GM19328 (cell line): ENCODE measurements at regions not wholly inside any gene's neighbourhood (a gene's known extent, or its start where the extent isn't known, plus 50 kb on each side); places are given as distances from the start of the nearest gene placed in this dataset.

Experiments used
- ATAC-seq: cut with Tn5 transposase; IDR thresholded peaks from one replicate; pipeline ENCODE4 v1.9.1; 2021; ENCODE audit warnings: mild to moderate bottlenecking, moderate library complexity; ENCODE audit not compliant: unreplicated experiment

DNA sequence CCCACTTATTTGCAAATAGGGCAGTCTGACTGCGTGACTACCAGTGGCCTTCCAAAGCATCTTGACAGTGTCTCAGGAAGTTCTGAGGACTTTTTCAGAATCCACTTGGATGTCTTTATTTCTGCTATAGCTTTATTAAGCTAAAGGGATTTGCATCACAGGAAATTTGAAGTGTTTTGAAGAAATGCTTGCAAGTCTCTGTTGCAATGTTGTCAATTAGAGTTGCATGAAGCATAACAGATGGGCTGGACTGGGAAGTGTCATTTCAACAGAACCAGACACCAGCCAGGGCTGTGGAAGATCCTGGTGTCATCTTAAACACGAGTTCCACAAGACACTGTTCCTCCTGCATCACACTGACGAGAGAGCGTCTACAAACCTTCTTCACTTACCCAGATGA lies 224.5 kb downstream of the EN1 start:
- no peak for ATAC-seq

DNA sequence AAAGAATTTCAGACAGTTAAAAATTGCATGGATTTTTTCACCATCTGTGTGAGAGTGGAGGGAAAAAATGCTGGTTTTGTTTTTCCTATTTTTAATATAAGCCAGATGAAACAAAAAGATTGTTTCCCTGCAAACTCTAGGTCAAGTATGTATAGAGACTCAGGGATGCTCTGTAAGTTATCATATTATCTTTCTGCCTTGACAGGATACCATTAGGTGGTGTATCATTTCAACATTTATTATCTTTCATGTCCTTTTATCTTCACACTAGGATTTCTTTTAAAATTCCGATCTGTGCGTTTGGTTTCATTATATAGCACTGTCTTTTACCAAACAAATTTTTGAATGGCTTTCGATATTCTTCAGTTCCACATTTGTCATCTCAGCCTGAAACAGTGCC lies 225.3 kb downstream of the EN1 start:
- ATAC-seq, result no peak

DNA sequence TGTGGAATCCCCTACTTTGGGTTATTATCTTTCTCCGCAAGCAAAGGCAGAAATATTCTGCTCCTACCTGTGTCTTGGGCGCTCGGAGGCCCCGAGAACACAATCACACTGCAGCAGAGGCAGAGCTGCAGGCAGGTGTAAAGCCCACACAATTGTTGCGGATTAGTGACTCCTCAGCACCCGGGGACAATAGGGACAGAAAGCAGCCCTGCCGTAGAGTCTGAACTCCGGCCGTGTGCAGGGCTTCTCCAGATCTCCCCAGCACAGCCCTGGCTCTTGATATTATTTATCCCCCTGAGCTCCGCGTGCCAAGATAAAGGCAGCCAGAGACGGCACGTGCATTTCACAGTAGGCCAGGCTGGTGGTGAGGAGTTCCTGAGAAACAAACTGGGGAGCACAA lies 229.2 kb downstream of the EN1 start:
- ATAC-seq, result no peak

DNA sequence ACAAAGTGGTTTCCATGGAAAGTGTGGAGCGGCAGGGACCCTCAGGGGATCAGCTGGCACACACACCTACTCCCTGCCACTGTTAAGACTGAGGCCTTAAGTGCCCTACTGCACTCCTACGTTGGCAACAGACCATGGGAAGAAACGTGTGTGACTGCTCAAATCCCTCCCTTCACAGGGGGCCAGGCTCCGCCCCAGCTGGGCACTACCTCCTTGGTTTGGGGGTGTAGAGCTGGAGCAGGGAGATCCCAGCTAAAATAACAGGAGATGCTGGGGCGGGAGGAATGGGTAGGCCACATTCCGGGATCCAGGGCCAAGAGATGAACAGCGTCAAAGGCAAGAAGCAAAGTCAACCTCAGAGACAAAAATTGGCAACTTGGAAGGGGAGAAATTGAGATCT lies 231.0 kb downstream of the EN1 start:
- no peak for ATAC-seq

DNA sequence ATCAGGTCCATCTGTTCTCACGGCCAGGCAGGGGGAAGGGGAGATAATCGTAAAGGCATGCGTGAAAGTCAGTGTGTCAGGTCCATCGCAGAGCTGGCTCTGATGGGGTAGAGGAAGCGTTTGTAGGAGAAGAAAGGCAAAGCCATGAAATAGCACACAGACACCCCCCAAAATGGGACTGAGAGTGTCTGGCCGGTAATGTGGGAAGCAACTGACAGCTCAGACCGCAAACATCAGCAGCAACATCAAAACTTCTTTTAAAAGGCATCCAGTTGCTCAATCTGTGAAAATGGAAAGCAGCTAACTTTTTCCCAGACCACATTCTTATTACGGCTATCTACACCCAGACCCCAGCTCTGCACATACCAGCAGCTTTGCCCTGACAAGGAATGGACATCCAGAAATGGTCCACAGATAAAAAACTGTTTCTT lies 232.6 kb downstream of the EN1 start:
- no peak for ATAC-seq

DNA sequence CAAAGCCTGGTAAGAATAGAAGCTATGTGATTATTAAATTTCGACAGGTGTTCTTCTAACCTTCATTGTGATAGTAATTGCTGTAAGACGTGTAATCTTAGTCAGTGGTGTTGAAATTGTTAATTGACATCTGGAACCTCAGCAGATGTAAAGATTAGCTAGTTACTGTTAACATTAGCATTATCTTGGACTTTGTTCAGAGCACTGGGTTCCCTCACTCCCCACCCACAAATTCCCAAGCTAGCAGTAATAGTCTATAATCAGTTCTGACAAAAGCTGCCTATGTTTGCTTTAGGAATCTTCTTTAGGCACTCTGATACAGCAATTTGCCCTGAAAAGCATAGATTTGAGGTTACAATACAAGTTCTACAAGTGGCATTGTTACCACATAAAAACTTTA lies 233.7 kb downstream of the EN1 start:
- no peak for ATAC-seq

DNA sequence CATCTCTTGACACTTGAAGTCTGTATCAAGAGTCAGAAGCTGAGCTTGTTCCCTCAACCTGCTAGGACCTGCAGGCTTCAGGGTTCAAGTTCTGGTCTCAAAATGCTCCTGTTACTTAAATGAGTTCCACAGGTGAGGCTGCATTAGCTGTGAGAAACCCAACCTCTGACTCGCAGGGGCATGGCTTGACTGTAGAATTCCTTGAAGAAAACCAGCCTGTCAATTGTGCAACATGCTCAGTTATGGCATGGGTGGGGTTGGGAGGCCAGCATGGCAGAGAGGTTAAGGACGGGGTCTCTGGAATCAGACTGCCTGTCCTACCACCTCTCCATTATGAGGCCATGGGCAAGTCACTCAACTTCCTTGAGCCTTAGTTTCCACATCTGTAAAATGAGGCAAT lies 235.8 kb downstream of the EN1 start:
- no peak for ATAC-seq

DNA sequence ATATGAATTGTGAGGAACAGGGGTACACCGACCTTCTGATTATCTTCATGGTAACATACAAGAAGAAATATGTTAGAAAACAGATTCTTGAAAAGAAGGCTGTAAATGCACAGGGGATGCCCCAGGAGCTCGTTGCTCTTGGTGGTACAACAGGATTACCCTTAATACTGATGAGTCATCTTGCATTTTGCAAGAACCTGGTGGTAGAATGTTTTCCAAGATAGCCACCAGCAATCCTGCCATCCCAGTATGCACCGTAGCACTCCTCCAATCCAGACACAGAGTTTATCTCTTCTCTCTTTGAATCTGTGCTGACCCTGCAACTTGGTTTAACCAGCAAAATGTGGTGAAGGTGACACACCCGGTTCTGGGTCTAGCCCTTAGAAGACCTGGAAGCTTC lies 238.3 kb downstream of the EN1 start:
- ATAC-seq, result no peak

DNA sequence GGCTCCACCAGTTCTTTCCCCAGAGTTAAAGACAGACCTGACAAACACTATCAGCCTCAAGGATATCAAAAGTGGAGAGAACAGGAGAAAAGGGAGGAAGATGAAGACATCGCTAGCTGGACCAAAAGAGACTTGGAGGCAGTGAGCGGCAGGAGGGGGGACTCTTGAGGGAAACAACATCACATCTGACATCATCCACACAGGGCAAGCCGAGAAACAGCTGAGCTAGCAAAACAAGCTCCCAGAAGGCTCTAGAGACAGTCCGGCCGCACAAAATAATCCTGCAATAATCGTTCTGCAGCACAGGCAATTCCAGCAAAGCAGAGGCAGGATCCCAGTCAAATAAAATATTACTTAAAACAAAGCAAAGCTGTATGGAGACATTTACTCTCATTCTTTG lies 239.8 kb downstream of the EN1 start:
- ATAC-seq, result no peak

DNA sequence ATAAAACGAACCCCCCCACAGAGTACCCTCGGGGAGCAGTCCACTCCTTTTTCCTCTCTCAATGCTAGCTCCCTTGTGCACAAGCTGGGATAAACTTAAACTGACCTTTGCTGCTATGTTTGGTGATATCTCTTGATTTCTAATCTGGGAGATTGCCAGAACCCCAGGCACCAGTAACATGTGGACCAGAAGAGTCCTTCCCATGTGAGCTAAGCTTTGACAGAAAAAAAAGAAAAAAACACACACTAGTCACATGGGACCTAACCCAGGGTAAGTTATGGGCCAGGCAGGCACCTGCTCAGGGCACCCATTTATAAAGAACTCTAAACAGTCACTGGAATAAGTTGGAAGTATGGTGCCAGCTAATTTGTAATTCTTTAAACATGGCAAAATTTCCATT lies 242.6 kb downstream of the EN1 start:
- no peak for ATAC-seq

DNA sequence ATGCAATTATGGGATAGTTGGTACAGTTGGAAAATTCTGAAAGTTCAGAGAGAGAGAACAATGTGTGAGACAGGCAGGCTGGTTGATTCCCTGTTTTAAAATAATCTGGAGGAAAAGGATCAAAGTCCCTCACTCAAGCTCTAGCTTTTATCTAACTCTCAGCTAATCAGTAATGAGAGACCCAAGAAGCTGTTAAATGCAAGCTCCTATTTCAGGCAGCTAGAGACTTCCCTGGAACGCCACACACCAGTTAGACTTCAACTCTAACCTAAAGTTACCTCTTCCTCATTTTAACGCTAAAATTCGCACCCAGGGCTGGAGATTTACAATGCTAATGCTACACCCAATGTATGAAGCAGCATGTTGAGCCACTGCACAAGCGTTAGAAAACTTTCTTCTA lies 243.1 kb downstream of the EN1 start:
- ATAC-seq, result no peak

DNA sequence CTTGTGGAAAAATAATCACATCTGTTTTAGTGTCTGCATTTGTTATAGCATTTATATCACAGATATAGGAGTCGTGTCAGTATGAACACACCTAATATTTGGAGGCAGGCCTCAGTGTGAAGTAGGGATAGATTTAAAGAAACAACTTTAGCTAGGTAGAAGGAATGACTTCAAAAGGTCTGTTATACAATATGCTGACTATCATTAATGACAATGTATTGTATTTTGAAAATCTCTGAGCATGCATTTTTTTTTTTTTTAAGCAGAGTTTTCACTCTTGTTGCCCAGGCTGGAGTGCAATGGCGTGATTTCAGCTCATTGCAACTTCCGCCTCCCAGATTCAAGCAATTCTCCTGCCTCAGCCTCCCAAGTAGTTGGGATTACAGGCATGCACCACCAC lies 248.3 kb downstream of the EN1 start:
- no peak for ATAC-seq

DNA sequence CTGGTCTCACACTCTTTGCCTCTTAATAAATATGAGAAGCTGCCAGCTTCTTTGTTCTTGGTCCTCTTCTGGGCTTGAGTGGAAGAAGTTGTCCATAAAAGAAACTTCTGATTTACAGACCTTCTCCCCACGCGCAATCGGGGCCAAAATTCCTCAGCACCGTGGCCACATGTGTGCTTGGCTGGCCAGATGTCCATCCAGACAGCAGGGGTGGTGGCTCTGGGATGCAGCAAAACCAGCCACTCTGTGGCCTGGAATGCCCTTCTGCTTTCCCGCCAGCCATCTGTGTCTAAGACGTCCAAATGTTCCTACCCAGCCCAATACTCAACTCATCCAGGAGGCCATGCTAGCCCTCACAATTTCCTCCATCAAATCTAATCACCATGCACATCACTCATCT lies 250.8 kb downstream of the EN1 start:
- no peak for ATAC-seq

DNA sequence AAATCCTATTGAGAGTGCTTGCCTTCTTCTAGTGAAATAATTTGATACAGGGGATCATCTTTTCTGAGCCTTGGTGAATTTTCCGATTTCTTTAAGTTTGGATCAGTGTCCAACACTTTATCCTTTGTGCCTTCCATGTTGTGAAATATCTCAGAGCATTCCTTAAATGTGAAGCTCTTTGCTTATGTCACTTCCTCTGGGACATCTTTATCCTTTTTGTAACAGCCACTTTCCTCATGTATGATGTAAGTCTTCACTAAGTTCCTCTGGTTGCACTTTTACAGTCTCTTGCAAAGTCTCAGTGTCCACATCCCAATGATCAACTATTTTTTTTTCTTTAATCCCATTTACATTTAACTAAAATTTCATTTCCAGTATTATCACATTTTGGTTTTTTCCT lies 254.2 kb downstream of the EN1 start:
- ATAC-seq, result no peak

DNA sequence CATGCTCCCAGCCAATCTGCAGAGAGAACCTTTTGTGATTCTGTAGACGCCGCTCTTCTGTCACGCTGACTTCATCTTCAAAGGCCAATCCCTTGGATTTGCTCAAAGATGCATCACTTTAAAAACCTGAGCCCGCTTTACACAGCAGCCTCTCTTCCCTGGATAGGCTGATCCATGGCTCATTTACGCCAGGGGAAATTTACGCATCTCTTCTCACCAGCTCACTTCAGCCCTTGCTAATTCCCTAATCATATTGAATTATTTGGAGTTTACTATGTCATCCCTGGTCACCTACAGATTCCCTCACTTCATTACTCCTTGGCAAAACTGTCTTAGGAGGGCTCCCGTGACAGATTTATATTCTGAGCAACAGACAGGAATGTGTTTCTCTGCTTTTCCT lies 256.2 kb downstream of the EN1 start:
- no peak for ATAC-seq

DNA sequence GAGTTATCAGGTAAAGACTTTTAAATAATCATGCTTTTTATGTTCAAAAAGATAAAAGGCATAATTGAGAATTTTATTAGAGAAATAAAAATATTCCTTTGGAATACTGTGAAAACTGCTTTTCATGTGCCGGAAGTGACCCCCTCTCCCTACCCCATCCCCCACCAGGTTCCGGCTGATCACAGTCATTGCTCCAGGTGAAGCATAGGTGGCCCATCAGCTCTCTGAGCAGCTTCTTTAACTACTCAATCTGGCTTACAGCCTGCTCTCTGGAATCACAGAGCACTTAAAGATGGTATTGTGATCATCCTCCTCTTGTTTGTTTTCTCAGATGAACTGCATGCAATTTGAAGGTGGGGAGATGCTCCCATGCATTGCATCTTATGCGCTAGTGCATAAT lies 257.7 kb downstream of the EN1 start:
- no peak for ATAC-seq

DNA sequence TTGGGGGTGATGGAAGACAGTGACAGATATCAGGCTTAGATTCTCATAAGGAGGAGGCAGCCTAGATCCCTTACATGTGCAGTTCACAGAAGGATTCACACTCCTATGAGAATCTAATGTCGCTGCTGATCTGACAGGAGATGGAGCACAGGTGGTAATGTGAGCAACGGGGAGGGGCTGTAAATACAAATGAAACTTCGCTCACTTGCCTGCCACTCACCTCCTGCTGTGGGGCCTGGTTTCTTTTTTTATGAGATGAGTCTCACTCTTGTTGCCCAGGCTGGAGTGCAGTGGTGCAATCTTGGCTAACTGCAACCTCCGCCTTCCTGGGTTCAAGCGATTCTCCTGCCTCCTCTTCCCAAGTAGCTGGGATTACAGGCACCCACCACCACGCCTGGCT lies 258.6 kb downstream of the EN1 start:
- ATAC-seq, result no peak

DNA sequence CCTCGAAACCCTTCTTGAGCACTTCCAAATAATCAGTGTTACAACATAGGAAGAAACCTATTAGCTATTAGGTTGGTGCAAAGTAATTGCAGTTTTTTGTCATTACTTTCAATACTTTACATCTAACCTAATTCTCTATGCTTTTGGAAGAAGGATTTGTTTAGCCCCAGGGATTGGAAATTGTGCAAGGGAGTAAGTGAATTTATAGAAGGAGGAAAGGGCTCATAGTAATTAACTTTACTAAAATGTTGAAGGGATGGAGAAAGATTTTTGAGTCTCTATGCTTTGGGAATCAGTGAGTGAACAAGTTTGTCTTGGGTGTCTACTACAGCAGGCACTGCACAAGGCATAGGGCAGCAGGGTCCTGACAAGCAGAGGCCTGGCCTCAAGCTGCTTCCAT lies 261.1 kb downstream of the EN1 start:
- ATAC-seq, result no peak

DNA sequence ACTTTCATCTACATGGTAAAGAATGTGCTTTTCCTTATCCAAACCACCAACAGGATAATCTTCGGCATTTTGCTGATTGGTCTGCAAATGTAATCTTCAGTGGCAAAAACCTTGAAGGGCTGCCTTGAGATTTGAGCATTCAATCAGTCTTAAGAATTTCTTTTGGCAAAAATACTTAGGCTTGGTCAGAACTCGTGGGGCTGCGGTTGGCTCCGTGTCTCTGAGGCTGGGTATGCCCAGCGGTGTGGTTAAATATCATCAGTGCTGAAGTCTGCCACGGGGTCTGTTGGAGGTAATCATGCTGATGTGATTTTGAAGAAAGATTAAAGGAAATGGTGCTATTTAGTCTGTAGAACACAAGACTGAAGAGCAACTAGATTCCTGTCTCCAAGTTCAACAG lies 262.6 kb downstream of the EN1 start:
- no peak for ATAC-seq

DNA sequence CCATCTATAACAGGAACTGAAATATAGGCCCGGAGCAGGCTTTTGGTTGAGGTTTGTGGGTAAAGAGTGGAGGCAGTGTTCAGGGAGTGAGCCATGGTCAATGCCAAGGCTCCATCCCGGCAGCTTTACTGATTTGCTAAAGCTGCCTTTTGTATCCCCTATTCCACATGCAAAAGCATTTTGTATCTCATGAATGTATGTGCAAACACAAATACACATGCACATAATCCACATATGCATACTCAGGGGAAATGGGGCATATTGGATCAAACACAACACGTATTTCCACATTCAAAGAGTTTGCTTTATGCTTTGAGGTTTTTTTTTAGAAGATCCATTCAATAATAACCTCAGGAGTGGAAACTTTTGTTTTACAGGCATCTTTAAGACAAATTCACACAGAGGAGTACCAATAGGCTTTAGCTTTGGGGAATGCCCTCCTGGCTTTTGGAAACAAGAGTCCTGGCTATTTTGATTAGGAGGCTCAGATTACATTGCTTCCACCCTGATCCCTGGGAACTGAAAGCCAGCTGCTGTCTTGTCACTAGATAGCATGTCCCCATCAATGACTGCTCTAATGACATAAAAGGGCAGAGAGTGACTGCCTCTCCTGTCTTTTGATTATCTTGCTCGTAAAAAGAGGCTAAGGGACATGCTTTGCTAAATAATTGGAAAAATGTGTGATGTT lies 263.2 kb downstream of the EN1 start:
- no peak for ATAC-seq

DNA sequence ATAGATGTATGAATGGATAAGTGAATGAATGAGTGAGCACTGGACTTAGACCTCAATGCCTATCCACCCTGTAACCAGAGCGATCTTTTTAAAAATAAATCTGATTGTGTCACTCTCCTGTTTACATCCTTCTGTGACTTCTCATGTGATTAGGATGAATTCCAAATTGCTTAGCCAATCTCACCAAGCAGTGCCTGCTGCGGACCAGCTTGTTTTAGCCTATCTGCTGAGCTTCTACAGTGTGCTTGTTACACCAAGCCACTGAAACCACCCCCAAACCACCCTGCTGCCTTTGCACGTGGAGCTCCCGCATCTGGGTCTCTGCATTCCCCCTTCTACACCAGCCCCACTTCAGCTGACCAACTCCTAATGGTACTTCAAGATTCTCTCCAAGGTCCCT lies 265.4 kb downstream of the EN1 start:
- no peak for ATAC-seq

DNA sequence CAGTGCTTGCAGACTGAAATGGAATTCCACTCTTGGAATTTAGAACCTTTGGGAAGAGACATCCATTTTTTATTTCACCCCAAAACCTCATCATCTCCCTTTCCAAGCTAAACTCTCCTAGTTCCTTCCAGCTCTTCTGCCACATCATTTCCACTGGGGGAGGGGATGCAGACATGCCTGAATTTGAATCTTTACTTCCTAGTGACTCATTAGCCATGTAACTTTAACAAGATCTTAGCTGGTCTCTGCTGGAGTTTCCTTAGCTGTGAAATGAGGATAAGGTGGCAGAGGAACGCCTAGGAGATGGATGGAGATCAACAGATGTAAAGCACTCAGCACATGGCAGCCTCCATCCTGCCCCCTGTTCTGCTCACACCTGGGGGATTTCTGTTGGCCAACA lies 266.8 kb downstream of the EN1 start:
- no peak for ATAC-seq

DNA sequence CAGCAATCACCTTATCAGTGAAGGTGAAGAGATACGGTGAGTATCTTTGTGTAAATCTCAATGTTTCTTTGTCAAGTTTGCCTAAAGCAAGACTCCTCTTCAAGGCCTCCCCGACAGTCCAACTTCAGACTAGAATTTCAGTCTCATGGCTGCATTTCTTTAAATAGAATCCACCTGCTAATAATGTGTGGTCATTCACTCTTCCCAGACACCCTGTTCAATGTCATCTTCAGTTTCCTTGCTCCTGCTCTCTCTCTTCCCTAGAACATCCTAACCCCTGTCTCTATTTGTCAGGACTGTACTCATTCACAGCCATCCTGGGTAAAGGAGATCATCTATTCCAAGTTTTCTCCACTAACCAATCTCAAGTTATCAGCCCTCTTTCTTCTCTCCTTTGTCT lies 267.3 kb downstream of the EN1 start:
- ATAC-seq, result no peak

DNA sequence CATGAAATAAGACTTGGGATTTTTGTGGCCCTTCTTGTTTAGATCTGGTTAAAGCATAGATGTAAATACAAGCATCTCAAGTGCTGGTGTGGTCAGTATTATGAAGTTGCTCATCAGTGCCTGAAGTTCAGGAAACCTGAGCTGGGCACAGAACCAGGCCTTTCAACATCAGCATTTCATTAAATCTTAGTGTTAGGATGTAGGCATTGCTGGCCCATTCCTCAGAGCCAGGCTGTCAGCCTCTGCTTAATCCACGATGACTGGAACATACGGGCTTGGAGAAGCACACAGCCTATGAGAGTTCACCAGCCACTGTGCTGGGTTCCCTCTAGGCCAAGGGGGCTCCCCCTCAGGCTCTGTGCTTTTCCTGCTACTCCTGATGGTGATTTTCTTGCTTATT lies 270.2 kb downstream of the EN1 start:
- ATAC-seq, result no peak
